NB4 (cell line): ENCODE measurements at regions not wholly inside any gene's neighbourhood (a gene's known extent, or its start where the extent isn't known, plus 50 kb on each side); places are given as distances from the start of the nearest gene placed in this dataset.

Experiments used
- DNase-seq: peaks from one replicate; pipeline ENCODE4 v3.0.0; 2010; ENCODE audit warnings: low read depth
- H3K4me3 ChIP-seq: one replicate; pipeline ENCODE4 v1.5.1; 2011; ENCODE audit warnings: mild to moderate bottlenecking, low read depth, low read length, moderate library complexity
- MYC ChIP-seq: IDR thresholded peaks from 2 replicates; pipeline ENCODE4 v1.6.1; 2011; ENCODE audit warnings: low read depth, low read length
- POLR2A ChIP-seq: IDR thresholded peaks from 2 replicates; pipeline ENCODE4 v1.6.1; 2011; ENCODE audit warnings: mild to moderate bottlenecking; ENCODE audit not compliant: insufficient read length; ENCODE audit errors: extremely low read depth
- TF ChIP-seq, protein P1 (sequence below): IDR thresholded peaks from 2 replicates; pipeline ENCODE4 v1.6.1; 2011; ENCODE audit warnings: low read depth, low read length
- TF ChIP-seq, protein P2 (sequence below): IDR thresholded peaks from one replicate; pipeline ENCODE4 v1.5.1; 2012; ENCODE audit warnings: low read depth, low read length

DNA sequence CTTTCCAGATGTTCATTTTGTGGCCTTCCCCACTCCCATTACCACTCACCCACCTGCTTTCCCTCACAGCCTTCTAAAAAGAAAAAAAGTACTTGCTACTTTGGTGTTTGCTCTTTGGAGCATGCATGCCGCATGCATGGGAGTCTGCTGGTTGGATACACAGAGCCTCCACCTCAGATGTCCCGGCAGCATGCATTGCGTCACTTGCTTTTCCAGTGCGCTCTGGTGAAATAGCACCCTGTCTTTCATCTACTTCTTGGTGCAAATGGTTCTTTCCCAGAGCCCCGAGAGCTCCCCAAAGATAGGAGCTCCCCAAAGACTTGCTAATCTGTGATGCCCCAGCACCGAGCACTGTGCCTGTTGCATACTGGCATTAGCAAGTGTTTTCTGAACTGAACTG is 333.2 kb upstream of the ZNF507 start:
- TF ChIP-seq, protein P1, sequence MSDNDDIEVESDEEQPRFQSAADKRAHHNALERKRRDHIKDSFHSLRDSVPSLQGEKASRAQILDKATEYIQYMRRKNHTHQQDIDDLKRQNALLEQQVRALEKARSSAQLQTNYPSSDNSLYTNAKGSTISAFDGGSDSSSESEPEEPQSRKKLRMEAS, result no peak
- TF ChIP-seq MYC (no peak), POLR2A (no peak)
- TF ChIP-seq, protein P2, sequence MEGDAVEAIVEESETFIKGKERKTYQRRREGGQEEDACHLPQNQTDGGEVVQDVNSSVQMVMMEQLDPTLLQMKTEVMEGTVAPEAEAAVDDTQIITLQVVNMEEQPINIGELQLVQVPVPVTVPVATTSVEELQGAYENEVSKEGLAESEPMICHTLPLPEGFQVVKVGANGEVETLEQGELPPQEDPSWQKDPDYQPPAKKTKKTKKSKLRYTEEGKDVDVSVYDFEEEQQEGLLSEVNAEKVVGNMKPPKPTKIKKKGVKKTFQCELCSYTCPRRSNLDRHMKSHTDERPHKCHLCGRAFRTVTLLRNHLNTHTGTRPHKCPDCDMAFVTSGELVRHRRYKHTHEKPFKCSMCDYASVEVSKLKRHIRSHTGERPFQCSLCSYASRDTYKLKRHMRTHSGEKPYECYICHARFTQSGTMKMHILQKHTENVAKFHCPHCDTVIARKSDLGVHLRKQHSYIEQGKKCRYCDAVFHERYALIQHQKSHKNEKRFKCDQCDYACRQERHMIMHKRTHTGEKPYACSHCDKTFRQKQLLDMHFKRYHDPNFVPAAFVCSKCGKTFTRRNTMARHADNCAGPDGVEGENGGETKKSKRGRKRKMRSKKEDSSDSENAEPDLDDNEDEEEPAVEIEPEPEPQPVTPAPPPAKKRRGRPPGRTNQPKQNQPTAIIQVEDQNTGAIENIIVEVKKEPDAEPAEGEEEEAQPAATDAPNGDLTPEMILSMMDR, result no peak
- DNase-seq, result no peak
- H3K4me3 ChIP-seq, result no peak overlapping the region

DNA sequence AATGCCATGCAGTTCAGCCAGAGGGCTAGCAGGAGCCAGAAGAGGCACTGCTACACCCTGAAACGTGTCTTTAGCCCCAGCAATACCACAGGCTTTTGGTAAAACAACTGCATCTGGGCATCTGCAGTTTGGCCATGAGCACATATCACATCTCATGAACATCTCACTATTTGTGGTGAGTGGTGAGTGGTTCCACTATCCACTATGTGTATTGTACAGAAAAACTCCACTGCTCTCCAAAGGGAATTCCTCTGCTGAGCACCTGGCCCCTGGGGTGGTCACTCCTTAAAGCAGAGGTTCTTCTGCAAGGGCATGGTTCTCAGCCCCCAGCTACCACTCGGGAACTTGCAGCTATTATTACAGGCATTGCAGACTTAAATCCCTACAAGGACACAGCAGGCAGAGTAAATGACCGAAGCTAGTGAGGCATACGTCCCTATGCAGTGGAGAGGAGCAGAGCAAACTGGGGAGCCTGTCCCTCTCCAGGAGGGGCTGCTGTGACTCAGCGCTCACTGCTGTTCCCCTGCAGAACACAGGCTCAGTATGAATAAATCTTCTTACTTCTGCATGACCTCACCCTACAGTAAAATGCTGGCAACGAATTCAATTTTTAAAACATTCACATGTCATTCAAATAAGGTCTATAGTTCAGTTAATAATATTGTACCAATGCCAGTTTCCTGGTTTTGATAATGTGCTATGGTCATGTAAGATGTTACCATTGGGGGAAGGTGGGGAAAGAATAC is 332.4 kb upstream of the ZNF507 start:
- DNase-seq, result no peak
- TF ChIP-seq, protein P2, result no peak
- TF ChIP-seq, protein P1, result no peak
- TF ChIP-seq POLR2A (no peak), MYC (no peak)
- no peak overlapping the region for H3K4me3 ChIP-seq

DNA sequence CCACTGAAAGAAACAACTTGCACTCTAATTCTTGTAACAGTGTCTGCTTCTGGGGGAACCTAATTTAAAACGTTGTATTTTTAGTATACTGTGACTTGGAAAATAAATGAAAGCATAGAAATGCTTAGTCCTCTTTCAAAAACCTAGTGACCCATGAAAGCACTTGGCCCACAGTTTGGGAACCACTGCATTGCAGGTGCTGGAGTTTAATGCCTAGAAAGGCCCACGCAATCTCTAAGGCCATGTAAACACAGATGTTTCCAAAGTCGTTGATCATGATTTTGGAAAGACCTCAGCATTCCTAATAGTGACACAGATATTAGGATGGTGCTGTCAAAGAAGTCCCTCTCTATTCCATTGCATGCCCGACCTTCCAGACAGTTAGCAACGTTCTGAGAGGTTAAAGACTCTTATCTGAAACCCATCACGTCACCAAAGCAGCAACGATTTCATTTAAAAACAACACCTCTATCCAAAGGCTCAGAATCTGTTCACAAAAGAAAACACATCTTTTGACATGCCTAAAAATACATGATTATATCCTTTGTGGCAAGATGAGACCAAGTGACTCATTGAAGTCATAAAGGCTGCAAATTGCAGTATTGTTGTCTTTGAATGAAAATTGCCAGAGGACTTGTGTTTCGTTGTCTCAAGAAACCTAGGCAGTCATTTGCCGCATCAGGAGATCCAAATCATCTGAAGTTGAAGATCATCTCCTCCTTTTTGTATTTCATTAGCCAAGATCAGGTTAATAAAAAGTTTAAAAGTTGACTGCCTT is 328.0 kb upstream of the ZNF507 start:
- TF ChIP-seq MYC, result no peak
- TF ChIP-seq, protein P1, result no peak
- no peak for TF ChIP-seq POLR2A
- TF ChIP-seq, protein P2, result no peak
- no peak overlapping the region for H3K4me3 ChIP-seq
- DNase-seq, result no peak

DNA sequence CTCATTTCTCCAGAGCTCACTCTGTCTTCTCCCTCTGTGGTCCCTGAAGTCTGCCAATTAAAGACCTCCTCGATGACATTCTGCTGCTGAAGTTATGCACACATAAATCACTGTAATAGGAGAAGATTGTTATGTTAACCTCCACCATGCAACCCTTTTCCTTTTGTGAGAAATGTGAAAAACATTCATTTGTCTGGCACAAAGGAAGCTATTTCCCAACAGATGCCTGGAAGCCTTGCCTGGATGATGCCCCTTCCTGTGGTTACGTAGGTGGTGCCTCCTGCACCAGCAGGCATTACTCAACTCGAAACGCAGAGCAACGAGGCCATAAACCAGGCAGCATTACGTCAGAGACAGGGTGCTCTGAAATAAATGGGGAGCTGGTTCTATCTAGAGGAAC is 327.4 kb upstream of the ZNF507 start:
- TF ChIP-seq MYC, result no peak
- TF ChIP-seq POLR2A, result no peak
- TF ChIP-seq, protein P2, result no peak
- TF ChIP-seq, protein P1, result no peak
- H3K4me3 ChIP-seq, result no peak overlapping the region
- peak; percentile 6 for DNase-seq

DNA sequence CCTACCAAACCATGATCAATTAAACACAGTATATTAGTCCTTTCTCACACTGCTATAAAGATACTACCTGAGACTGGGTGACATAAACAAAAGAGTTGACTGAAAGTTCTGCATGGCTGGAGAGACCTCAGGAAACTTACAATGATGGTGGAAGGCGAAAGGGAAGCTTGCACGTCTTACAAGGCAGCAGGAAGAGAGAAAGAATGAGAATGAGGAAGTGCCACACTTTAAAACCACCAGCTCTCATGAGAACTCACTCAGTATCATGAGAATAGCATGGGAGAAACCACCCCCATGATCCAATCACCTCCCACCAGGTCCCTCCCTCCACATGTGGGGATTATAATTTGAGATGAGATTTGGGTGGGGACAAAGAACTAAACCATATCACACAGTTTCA is 324.9 kb upstream of the ZNF507 start:
- TF ChIP-seq, protein P1, result no peak
- TF ChIP-seq, protein P2, result no peak
- TF ChIP-seq MYC, result no peak
- no peak for TF ChIP-seq POLR2A
- H3K4me3 ChIP-seq, result no peak overlapping the region
- DNase-seq, result no peak
